ENCODE measurements at regions not wholly inside any gene's neighbourhood (a gene's known extent, or its start where the extent isn't known, plus 50 kb on each side); places are given as distances from the start of the nearest gene placed in this dataset.

- TF ChIP-seq CTCF (IDR thresholded peaks at IDR 0.05) (no peak), POLR2A (IDR thresholded peaks at IDR 0.05) (no peak)
Measured at GRCh38 chr14:86973177-86973576, 1019.8 kb downstream of the GALC start.

Data from thyroid gland (tissue), 4 donors.